ENCODE measurements at regions not wholly inside any gene's neighbourhood (a gene's known extent, or its start where the extent isn't known, plus 50 kb on each side); places are given as distances from the start of the nearest gene placed in this dataset.
A peak's percentile ranks its signal among the peaks of the same experiment; 100 is the strongest.

DNA sequence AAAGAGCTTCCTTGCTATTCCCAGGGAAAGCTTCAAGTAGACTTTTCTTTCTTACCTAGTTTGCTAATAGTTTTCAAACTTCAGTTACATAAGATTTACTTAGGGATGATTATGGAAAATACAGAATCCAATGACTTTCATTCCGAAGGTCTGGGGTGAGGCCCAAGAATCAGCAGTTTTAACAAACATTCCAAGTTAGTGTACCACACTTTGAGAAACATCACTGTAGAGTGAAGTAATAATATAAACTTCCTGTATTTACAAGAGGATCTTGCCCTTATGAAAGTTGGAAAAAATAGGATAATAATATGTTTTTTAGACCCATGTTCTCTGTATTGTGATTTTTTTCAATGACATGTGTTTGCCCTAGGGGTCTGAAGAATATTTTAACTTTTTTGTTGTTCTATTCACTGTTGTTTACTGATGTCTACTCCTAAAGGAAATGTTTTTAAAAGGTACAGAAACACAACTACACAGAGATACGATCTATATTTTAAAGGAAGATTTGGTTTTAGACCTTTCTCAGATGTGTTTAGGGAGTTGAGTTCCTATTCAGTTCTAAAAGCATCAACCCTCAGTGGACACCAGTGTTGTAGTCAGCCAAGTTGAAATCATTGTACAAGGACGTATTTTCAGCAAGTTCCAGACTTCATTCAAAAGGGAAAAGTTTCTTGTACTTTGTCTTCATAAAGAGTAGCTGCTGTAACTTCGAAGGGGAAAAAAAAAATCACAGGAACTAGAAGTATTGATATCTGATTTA is 295.8 kb upstream of the SLC7A11 start:
- no peak for DNase-seq (ENCODE audit: extremely low read depth, low read depth, low spot score)

DNA sequence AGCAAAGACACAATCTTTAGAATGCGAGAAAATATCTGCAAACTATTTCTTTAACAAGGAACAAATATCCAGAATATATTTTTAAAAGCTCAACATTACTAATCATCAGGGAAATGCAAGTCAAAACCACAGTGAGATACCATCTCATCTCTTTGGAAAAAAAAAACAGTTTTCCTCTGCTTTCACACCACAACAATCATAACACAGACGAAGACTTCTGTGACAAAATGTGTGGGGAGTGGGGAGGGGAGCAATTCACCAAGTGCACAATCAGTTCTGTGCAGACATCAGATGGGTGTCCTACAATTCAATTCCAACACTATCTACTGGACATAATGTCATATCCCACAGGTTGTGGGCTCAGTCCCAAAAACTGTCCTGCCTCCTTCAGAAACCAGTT is 293.2 kb upstream of the SLC7A11 start:
- no peak for DNase-seq (ENCODE audit: extremely low read depth, low read depth, low spot score)

DNA sequence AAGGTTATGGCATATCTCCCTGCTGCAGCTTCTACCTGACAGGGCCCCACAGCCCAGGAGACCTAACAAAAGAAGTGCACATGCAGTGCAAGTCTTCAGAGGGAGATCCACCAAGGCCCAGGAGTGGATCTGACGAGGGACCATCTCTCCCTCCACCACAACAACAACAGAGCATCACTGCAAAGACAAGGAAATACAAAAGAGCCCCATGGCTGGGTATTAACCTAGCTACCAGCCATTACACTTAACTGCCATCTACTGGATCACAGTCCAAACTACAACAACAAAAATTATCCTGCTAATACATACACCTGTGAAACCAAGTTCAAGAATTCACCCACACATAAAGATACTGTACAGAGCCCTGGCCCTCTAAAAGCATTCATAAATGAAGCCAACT is 280.2 kb upstream of the SLC7A11 start:
- peak; percentile 29 for DNase-seq (ENCODE audit: extremely low read depth, low read depth, low spot score)

DNA sequence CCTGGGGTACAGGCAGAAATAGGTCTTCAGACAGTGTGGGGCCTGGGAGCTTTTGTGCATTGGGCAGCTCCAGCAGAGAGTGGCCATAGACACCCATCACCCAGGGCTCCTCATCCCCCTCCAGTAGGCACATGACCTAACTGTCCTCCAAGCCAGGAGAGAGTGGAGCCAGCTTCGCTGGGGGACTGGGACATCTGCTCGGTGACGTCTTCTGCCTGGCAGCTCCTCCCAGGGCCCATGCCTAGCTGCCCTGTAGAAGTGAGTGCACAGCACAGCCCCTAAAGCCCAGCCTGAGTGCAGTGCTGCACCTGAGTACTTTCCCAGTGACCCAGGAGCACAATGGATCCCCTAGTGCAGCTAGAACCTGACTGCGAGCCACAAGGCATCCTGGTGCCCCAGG is 279.7 kb upstream of the SLC7A11 start:
- DNase-seq (ENCODE audit: extremely low read depth, low read depth, low spot score), result no peak

DNA sequence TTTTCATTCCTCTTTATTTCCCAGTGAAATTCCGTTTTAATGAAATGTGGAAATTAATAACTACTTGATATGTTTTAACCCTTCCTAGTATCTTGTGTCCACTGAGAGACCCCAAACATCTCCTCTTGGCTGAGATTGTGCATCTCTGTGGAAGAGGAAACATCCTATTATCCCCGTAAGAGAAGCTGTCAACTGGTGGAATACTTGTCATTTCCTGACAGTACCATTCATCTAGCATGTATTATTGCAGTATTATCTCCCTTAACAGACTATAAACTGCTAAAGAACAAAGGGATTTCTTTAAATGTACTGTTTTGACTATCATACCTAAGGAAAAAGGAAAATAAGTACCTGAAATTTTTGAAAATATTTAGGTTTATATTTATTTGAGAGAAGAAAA is 277.3 kb upstream of the SLC7A11 start:
- DNase-seq (ENCODE audit: extremely low read depth, low read depth, low spot score), result no peak

DNA sequence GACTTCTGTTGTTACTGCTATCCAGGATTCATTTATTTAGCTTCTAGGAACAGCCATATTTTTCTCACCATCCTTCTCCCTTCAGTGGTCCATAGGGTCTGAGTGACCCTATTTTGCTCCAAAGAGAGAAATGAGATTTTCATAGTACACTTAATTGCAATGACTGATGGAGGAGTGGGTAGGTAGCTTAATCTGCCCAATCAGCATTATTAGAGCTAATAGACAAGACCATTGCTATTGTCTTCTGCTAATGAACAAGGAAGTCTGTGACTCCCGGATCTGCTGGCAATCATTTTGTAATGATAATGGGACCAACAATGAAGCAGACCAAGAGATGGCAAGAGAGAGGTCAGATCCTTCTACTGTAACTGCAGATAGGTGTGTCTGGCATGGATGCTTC is 271.4 kb upstream of the SLC7A11 start:
- no peak for DNase-seq (ENCODE audit: extremely low read depth, low read depth, low spot score)

DNA sequence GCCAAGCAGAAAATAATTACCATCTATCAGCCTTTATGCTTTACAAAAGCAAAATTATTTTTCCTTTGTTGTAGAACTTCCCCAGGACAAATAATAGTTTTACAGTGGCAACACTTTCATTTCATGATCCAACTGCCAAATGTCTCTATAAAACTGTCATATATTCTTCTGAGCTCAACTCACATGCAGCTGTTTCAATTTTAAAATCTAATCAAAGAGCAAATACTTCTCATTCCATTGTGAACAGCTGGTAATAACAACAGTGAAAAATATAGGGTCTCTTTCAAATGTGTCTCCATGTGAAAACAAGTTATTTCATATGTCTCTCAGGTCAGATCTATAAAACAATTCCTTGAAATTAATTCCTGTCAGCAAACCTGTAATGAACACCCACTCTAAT is 270.6 kb upstream of the SLC7A11 start:
- DNase-seq (ENCODE audit: extremely low read depth, low read depth, low spot score), result no peak

DNA sequence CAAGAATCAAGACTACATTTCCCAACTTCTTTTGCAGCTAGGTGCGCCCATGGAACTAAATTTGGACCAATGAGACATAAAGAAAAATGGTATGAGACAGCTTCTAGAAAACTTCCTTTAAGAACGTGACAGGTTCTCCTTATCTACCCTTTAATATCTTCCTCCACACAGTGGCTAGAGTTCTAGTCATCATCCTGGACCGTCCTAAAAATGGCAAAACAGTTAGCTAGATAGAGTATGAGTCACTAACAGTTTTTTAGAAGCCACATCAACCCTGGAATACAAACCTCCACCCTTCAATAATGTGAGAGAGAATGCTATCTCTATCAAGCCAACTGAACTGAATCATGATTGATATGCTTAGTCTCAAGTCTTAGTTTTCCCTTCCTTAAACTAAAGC is 267.9 kb upstream of the SLC7A11 start:
- DNase-seq (ENCODE audit: extremely low read depth, low read depth, low spot score), result no peak

DNA sequence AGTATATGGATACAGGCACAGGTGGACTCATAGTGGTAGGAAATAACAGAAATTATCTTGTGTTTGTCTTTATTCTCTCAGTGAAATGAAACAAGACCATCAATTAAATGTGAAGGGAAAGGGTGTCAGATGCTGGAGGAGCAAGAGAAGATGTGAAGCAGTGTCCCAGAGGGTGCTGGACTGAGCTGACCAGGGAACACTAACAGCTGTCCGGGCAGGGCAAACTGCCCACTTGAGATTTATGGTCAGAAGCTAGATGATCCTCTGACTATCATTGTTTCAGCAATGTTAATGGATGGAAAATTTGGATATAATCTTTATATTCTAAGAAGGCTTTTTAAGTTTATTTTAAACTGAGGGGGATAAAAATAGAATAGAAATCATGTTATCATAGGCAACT is 267.2 kb upstream of the SLC7A11 start:
- DNase-seq (ENCODE audit: extremely low read depth, low read depth, low spot score), result no peak

DNA sequence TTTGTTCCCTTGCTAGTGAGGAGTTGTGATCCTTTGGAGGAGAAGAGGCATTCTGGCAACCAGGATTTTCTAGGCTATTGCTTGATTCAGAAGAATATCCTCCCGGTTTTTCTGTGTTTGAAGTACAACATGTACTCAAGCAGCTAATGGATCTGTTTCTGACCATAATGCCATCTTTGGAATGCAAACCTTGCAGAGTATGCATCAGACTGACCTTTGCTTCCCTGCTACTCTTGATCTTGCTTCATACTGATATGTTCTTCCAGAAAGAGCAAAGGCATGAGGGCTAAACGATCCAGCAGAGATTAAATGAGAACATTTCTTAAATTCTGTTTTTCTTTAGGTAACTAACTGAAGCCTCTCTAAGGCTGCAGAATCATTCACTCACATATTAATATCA is 265.4 kb upstream of the SLC7A11 start:
- no peak for DNase-seq (ENCODE audit: extremely low read depth, low read depth, low spot score)

DNA sequence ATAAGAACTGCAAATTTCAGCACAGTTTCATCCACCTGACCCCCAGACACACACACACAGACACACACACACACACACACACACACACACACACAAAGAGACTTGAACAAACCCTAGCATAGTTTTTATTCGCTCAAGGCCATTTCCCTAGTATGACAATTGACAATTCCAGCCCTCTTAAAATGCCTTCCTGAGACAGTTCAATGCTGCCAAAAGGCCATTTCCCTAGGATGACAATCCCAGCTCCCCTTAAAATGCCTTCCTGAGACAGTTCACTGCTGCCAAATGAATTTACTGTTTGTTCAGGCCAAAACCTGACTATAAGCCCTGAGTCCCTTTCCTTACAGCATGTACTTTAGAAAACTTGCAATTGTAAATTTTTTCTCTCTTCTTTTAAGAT is 259.5 kb upstream of the SLC7A11 start:
- DNase-seq (ENCODE audit: extremely low read depth, low read depth, low spot score), result no peak

DNA sequence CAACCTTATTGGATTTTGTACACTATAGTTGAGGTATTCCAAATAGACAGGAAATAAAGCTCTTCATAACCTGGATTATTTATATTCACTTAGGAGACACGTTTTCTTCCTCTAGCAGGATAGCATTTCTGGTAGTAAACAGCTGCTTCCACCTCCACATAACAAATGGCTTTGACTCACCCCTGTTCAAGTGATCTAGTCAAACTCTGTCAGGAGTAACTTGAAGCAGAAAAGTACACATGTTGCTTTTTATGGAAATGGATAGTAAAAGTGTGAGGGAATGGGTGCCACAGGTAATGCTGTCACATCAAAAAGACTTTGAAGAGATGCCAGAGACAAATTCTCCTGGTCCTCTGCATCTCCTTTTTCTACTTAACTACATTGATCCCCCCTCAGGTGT is 258.7 kb upstream of the SLC7A11 start:
- no peak for DNase-seq (ENCODE audit: extremely low read depth, low read depth, low spot score)

DNA sequence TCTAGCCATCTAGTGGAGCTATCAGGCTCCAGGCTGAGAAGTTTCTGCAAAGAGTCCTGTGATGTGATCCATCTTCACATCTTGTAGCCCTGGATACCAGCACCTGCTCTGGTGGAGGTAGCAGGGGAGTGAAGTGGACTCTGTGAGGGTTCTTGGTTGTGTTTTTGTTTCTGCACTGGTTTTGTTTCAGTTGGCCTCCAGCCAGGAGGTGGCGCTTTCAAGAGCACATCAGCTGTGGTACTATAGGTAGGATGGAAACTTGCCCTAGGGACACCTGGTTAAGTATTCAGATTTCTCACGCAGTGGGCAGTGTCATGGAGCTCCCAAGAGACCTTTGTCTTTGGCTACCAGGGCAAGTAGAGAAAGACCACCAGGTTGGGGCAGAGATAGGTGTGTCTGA is 257.5 kb upstream of the SLC7A11 start:
- DNase-seq (ENCODE audit: extremely low read depth, low read depth, low spot score), result no peak

DNA sequence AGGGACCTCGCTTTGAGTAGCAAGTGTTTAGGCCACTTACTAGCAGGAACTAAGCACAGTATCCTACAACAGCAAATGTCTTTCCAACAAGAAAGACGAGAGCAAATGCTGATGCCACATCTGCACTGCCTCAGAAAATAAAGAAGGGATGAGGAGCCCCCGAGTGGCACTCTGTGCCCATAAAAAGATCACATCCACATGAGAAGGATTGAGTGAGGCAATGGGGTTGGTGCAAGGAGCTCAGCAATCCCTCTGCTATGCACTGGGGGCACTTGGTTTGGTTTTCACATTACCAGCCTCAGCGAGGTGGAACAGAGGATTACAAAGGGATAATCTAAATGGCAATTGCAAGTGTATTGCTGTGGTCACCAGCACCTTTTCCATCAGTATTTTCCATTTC is 252.8 kb upstream of the SLC7A11 start:
- peak; percentile 5 for DNase-seq (ENCODE audit: extremely low read depth, low read depth, low spot score)

DNA sequence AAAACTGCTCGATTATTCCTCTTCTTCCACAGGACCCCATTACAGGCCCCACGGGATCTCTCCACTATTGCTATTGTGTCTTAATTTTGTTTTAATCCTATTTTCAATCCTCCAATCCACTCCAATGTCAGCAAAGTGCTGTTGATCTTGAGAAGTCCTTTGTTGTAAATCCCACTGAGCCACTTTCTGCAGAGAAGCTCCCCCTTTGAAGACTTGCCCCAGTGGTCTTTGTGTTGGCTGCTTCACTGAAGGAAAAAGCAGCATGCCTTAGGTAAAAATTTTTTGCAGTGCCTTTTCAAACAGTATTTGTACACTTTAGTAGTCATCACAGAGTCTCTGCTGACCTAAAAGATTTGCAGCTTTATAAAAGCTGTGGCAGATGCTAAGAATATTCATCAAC is 252.0 kb upstream of the SLC7A11 start:
- no peak for DNase-seq (ENCODE audit: extremely low read depth, low read depth, low spot score)

DNA sequence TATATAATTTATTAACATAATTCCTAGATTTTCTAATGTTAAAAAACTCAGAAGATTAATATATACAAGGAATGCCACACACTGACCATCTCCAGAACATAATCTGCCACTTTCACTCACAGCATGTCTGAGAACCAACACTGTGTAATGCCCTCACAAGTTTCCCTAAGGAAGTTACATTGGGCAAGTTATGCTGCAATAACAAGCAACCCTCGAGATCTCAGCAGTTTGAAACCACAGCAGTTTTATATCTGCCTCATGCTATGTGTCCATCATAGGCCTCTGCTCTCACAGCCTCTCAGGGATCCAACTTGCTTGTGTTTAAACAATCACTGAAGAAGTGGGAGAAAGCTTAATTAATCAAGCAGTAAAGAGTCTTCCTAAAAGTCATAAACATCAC is 250.0 kb upstream of the SLC7A11 start:
- no peak for DNase-seq (ENCODE audit: extremely low read depth, low read depth, low spot score)

DNA sequence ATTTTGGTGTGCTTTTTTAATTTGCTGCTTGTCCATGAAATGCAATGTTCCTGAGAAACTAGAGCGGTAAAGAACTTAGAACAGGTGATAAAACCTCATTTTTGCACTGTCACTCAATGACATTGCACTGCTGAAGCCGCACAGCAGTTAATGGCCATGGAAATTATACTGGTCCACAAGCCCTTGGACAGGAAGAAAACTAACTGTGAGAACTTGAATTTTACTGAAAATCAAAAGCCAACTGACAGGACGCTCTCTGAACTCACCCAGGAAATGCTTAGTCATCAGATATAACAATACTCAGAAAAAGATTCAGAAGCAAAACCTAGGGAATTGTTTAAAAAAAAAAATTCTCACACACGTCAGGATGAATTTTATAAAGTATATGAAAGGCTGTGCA is 246.4 kb upstream of the SLC7A11 start:
- no peak for DNase-seq (ENCODE audit: extremely low read depth, low read depth, low spot score)

DNA sequence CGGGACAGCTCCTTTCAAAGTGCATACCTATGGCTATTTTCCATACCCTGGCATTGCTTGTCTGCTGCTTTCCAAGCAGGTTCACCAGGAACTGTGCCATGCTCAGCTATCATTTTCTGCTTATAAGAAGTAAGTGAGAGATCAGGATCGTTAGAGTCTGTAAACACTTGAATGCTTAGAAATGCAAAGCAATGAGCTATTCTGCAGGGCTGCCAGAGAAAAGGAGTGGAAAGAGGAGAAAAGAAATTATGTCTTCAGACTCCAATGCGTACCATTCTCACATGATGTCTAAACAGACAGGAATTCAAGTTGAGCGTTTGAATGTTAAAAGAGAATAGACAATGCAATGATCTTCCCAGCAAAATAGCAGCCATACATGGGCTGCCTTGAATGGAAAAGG is 245.5 kb upstream of the SLC7A11 start:
- no peak for DNase-seq (ENCODE audit: extremely low read depth, low read depth, low spot score)

DNA sequence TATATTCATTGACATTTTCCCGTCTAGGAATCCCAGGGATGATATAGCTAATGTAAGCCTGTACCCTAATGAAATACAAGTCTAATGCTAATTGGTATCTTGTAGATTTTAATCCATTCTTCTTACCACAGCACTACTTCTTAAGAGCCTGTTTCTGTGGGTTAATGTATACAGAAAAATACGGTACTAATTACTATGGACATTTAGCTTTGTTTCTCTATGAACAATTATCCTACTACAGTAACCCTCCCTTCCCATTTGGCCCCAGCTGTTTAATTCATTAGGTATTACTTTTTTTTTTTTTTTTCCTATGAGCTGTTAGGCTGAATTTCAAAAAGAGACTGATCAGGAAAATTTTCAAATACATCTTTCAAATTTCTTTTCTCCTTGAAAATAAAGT is 245.1 kb upstream of the SLC7A11 start:
- no peak for DNase-seq (ENCODE audit: extremely low read depth, low read depth, low spot score)

DNA sequence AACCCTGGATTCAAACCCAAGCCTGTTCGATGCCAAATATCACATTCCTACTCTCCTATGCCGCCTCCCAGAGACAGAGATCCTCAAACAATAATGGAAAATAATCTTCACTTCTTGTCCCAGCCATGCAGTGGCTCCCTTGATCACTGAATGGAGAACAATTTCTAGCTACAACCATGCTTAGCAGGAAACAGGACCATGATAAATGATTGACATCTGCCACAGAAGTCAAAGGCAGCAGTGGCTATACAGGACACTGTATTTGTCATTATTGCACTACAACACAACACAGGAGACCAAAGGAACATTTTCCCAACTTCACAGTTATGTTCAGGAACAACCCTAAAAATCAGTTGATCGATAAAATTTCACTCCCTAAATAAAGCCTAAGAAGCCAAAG is 243.3 kb upstream of the SLC7A11 start:
- no peak for DNase-seq (ENCODE audit: extremely low read depth, low read depth, low spot score)

DNA sequence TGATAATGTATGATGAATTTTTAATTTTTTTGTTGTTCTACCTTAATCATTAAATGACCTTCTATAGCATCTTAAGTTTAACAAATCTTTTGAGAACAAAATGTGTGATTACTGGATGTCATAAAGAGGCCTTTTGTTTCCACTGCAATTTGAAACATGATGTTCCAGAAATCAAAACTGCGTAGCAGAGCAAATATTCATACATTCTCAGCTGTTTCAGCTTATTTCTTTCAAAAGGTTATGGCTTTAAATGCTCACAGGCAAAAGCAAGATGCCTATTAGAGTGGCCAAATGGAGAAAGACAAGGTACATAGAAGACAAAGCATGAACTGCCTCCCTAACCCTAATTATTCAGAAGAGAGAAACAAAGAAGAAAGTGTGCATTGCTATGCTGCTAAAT is 233.0 kb upstream of the SLC7A11 start:
- no peak for DNase-seq (ENCODE audit: extremely low read depth, low read depth, low spot score)

DNA sequence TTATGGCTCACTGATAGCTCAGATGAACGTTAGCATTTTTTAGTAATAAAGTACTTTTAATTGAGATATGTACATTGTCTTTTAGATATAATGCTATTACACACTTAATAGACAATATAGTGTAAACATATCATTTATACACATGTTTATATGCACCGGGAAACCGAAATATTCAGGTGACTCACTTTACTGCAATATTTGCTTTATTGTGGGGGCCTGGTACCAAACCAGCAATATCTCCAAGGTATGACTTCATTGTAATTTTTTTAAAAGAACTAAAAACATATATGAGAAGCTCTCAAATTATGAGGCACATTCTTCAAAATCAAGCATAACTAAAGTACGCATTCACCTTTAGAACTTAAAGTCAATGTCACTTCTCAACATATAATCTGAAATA is 231.2 kb upstream of the SLC7A11 start:
- DNase-seq (ENCODE audit: extremely low read depth, low read depth, low spot score), result no peak
